SK-N-SH treated with all-trans-retinoic acid at 6 μM for 48 hours (cell line): ENCODE measurements at regions not wholly inside any gene's neighbourhood (a gene's known extent, or its start where the extent isn't known, plus 50 kb on each side); places are given as distances from the start of the nearest gene placed in this dataset.

Experiments
- ATAC-seq: fragments of 200-7000 bp; cut with Tn5 transposase; 3 replicates; pipeline ENCODE4 v1.9.1; 2020; ENCODE audit warnings: mild to moderate bottlenecking, moderate library complexity
- BACH2 ChIP-seq: fragments of 250-450 bp; sonication (Bioruptor Pico); IDR thresholded peaks from 2 replicates; pipeline ENCODE4 v1.9.0; 2021; ENCODE audit warnings: mild to moderate bottlenecking, borderline replicate concordance
- CSDC2 ChIP-seq: fragments of 250-450 bp; sonication (Bioruptor Pico); IDR thresholded peaks from 2 replicates; pipeline ENCODE4 v1.5.0; 2020; ENCODE audit warnings: mild to moderate bottlenecking, moderate library complexity
- ESRRG ChIP-seq: fragments of 250-450 bp; sonication (Bioruptor Pico); IDR thresholded peaks from 2 replicates; pipeline ENCODE4 v1.6.1; 2021; ENCODE audit warnings: mild to moderate bottlenecking
- GLIS3 ChIP-seq: fragments of 250-450 bp; sonication (Bioruptor Pico); IDR thresholded peaks from 2 replicates; pipeline ENCODE4 v1.5.0; 2020; ENCODE audit warnings: mild to moderate bottlenecking, moderate library complexity
- ISL1 ChIP-seq: fragments of 250-450 bp; sonication (Bioruptor Pico); IDR thresholded peaks from 2 replicates; pipeline ENCODE4 v2.1.2; 2022; ENCODE audit warnings: mild to moderate bottlenecking, moderate library complexity
- OSR1 ChIP-seq: fragments of 250-450 bp; sonication (Bioruptor Pico); IDR thresholded peaks from 2 replicates; pipeline ENCODE4 v1.8.0; 2022; ENCODE audit warnings: moderate library complexity, mild to moderate bottlenecking, inconsistent platforms
- PPARA ChIP-seq: fragments of 250-450 bp; sonication (Bioruptor Pico); IDR thresholded peaks from 2 replicates; pipeline ENCODE4 v1.5.0; 2020; ENCODE audit warnings: mild to moderate bottlenecking, borderline replicate concordance
- RARB ChIP-seq: fragments of 250-450 bp; sonication (Bioruptor Pico); IDR thresholded peaks from 2 replicates; pipeline ENCODE4 v1.8.0; 2021; ENCODE audit warnings: mild to moderate bottlenecking, moderate library complexity
- SNAI2 ChIP-seq: fragments of 250-450 bp; sonication (Bioruptor Pico); IDR thresholded peaks from 2 replicates; pipeline ENCODE4 v1.5.0; 2020; ENCODE audit warnings: mild to moderate bottlenecking, moderate library complexity
- TCF4 ChIP-seq: fragments of 250-450 bp; sonication (Bioruptor Pico); IDR thresholded peaks from 2 replicates; pipeline ENCODE4 v1.8.0; 2021; ENCODE audit warnings: mild to moderate bottlenecking, moderate library complexity, borderline replicate concordance
- TOX ChIP-seq: fragments of 250-450 bp; sonication (Bioruptor Pico); IDR thresholded peaks from 2 replicates; pipeline ENCODE4 v1.8.0; 2021; ENCODE audit warnings: mild to moderate bottlenecking, moderate library complexity, borderline replicate concordance
- ZC3H10 ChIP-seq: fragments of 250-450 bp; sonication (Bioruptor Pico); IDR thresholded peaks from 2 replicates; pipeline ENCODE4 v1.5.1; 2021; ENCODE audit warnings: mild to moderate bottlenecking, moderate library complexity
- ZFP3 ChIP-seq: fragments of 250-450 bp; sonication (Bioruptor Pico); IDR thresholded peaks from 2 replicates; pipeline ENCODE4 v1.5.0; 2020; ENCODE audit warnings: mild to moderate bottlenecking, moderate library complexity
- ZNF565 ChIP-seq: fragments of 450-650 bp; formaldehyde crosslinking; conservative IDR thresholded peaks from 2 replicates; pipeline ENCODE4 v1.5.0; 2020; ENCODE audit warnings: low read depth, mild to moderate bottlenecking, moderate library complexity
- ZNF70 ChIP-seq: fragments of 450-650 bp; formaldehyde crosslinking; IDR thresholded peaks from 2 replicates; pipeline ENCODE4 v1.5.0; 2020; ENCODE audit warnings: mild to moderate bottlenecking, moderate library complexity
- ZNF8 ChIP-seq: fragments of 450-650 bp; formaldehyde crosslinking; IDR thresholded peaks from 2 replicates; pipeline ENCODE4 v1.5.0; 2020; ENCODE audit warnings: mild to moderate bottlenecking, moderate library complexity
- TF ChIP-seq, protein P1 (sequence below): fragments of 250-450 bp; sonication (Bioruptor Pico); IDR thresholded peaks from 2 replicates; pipeline ENCODE4 v1.5.0; 2020; ENCODE audit warnings: mild to moderate bottlenecking, moderate library complexity
- TF ChIP-seq, protein P2 (sequence below): fragments of 250-450 bp; sonication (Bioruptor Pico); IDR thresholded peaks from 2 replicates; pipeline ENCODE4 v1.8.0; 2021; ENCODE audit warnings: low read depth, mild to moderate bottlenecking, moderate library complexity, borderline replicate concordance
- TF ChIP-seq, protein P3 (sequence below): fragments of 250-450 bp; sonication (Bioruptor Pico); IDR thresholded peaks from 2 replicates; pipeline ENCODE4 v1.5.1; 2021; ENCODE audit warnings: mild to moderate bottlenecking, moderate library complexity
- TF ChIP-seq, protein P4 (sequence below): fragments of 250-450 bp; sonication (Bioruptor Pico); IDR thresholded peaks from 2 replicates; pipeline ENCODE4 v1.5.1; 2020; ENCODE audit warnings: low read depth, mild to moderate bottlenecking, moderate library complexity

DNA sequence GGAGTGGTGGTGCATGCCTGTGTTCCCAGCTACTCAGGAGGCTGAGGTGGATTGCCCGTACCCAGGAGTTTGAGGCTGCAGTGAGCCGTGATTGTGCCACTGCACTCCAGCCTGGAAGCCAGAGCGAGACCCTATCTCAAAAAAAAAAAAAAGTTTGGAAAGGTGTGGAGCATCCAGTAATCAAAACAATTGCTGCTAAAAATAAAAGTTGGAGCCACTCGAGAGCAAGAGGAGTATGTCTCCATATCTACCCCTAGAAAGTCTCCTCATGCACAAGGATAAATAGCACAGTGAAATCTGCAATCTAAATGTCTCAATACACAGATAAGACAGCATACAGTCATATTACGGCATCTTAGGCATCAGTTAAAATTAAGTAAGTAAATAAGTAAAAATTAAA lies 81.5 kb upstream of the NEBL start:
- no peak for TF ChIP-seq GLIS3
- TF ChIP-seq ESRRG (CRISPR knock-in tag): no peak
- TF ChIP-seq ZFP3 (CRISPR knock-in tag): no peak
- TF ChIP-seq, protein P1, sequence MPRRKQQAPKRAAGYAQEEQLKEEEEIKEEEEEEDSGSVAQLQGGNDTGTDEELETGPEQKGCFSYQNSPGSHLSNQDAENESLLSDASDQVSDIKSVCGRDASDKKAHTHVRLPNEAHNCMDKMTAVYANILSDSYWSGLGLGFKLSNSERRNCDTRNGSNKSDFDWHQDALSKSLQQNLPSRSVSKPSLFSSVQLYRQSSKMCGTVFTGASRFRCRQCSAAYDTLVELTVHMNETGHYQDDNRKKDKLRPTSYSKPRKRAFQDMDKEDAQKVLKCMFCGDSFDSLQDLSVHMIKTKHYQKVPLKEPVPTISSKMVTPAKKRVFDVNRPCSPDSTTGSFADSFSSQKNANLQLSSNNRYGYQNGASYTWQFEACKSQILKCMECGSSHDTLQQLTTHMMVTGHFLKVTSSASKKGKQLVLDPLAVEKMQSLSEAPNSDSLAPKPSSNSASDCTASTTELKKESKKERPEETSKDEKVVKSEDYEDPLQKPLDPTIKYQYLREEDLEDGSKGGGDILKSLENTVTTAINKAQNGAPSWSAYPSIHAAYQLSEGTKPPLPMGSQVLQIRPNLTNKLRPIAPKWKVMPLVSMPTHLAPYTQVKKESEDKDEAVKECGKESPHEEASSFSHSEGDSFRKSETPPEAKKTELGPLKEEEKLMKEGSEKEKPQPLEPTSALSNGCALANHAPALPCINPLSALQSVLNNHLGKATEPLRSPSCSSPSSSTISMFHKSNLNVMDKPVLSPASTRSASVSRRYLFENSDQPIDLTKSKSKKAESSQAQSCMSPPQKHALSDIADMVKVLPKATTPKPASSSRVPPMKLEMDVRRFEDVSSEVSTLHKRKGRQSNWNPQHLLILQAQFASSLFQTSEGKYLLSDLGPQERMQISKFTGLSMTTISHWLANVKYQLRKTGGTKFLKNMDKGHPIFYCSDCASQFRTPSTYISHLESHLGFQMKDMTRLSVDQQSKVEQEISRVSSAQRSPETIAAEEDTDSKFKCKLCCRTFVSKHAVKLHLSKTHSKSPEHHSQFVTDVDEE: no peak
- no peak for TF ChIP-seq BACH2
- no peak for TF ChIP-seq ZNF8 (CRISPR knock-in tag)
- no peak for TF ChIP-seq TCF4 (CRISPR knock-in tag)
- TF ChIP-seq SNAI2 (CRISPR knock-in tag): no peak
- no peak for TF ChIP-seq TOX
- no peak for TF ChIP-seq CSDC2
- TF ChIP-seq ZNF565 (CRISPR knock-in tag): no peak
- TF ChIP-seq ISL1 (CRISPR knock-in tag): no peak
- TF ChIP-seq, protein P2, sequence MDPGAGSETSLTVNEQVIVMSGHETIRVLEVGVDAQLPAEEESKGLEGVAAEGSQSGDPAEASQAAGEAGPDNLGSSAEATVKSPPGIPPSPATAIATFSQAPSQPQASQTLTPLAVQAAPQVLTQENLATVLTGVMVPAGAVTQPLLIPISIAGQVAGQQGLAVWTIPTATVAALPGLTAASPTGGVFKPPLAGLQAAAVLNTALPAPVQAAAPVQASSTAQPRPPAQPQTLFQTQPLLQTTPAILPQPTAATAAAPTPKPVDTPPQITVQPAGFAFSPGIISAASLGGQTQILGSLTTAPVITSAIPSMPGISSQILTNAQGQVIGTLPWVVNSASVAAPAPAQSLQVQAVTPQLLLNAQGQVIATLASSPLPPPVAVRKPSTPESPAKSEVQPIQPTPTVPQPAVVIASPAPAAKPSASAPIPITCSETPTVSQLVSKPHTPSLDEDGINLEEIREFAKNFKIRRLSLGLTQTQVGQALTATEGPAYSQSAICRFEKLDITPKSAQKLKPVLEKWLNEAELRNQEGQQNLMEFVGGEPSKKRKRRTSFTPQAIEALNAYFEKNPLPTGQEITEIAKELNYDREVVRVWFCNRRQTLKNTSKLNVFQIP (CRISPR knock-in tag): no peak
- TF ChIP-seq, protein P3, sequence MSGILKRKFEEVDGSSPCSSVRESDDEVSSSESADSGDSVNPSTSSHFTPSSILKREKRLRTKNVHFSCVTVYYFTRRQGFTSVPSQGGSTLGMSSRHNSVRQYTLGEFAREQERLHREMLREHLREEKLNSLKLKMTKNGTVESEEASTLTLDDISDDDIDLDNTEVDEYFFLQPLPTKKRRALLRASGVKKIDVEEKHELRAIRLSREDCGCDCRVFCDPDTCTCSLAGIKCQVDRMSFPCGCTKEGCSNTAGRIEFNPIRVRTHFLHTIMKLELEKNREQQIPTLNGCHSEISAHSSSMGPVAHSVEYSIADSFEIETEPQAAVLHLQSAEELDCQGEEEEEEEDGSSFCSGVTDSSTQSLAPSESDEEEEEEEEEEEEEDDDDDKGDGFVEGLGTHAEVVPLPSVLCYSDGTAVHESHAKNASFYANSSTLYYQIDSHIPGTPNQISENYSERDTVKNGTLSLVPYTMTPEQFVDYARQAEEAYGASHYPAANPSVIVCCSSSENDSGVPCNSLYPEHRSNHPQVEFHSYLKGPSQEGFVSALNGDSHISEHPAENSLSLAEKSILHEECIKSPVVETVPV (CRISPR knock-in tag): no peak
- TF ChIP-seq, protein P4, sequence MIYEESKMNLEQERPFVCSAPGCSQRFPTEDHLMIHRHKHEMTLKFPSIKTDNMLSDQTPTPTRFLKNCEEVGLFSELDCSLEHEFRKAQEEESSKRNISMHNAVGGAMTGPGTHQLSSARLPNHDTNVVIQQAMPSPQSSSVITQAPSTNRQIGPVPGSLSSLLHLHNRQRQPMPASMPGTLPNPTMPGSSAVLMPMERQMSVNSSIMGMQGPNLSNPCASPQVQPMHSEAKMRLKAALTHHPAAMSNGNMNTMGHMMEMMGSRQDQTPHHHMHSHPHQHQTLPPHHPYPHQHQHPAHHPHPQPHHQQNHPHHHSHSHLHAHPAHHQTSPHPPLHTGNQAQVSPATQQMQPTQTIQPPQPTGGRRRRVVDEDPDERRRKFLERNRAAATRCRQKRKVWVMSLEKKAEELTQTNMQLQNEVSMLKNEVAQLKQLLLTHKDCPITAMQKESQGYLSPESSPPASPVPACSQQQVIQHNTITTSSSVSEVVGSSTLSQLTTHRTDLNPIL (CRISPR knock-in tag): no peak
- no peak for TF ChIP-seq OSR1 (CRISPR knock-in tag)
- no peak for TF ChIP-seq RARB
- ATAC-seq: no peak

DNA sequence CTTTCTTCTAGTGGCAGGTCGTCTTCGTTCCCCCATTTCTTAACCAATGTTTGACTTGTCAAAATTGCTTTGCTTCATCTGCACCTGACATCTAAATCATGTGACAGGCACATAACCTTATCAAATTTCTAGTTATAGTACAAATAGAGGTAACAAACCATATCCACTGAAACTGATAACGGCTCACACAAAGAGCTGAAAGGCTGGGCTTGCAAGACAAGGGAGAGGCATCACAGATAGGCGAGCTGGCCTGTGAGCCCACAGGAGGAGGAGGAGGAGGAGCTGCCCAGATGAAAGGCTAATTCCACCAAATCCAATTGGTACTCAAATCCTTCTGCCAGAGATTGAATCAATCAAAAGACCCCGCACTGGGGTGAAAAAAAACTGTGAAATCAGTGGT lies 80.2 kb upstream of the NEBL start:
- ATAC-seq: no peak
- TF ChIP-seq ZFP3 (CRISPR knock-in tag): no peak
- no peak for TF ChIP-seq RARB
- TF ChIP-seq CSDC2: no peak
- no peak for TF ChIP-seq ZC3H10 (CRISPR knock-in tag)
- no peak for TF ChIP-seq ESRRG (CRISPR knock-in tag)
- TF ChIP-seq OSR1 (CRISPR knock-in tag): no peak
- TF ChIP-seq ZNF565 (CRISPR knock-in tag): no peak

DNA sequence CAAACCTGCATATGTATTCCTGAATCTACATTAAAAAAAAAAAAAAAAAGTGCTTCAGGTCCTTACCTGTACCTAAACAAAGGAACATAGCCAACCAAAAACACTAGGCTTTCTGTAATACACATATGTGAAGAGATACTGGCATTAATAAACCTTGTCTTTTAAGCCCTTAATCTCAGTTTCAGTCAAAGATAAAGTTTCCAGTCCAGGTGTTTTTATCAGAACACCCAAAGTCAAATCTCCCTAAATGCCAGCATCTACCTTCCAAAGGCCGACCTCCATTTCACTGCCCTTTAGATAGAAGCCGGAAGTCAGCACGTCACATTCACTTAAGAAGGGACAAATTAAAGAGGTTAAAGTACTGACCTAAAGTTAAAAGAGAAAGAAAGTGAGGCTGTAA lies 79.8 kb upstream of the NEBL start:
- ATAC-seq: no peak
- TF ChIP-seq CSDC2: no peak
- no peak for TF ChIP-seq TOX
- no peak for TF ChIP-seq ESRRG (CRISPR knock-in tag)
- TF ChIP-seq SNAI2 (CRISPR knock-in tag): no peak
- TF ChIP-seq RARB: no peak
- TF ChIP-seq ZNF70 (CRISPR knock-in tag): no peak
- no peak for TF ChIP-seq ZNF565 (CRISPR knock-in tag)
- TF ChIP-seq, protein P4 (CRISPR knock-in tag): no peak
- TF ChIP-seq BACH2: no peak
- no peak for TF ChIP-seq GLIS3
- TF ChIP-seq PPARA: no peak
- TF ChIP-seq, protein P3 (CRISPR knock-in tag): no peak
- no peak for TF ChIP-seq ZFP3 (CRISPR knock-in tag)
- no peak for TF ChIP-seq OSR1 (CRISPR knock-in tag)
